ENCODE measurements at regions not wholly inside any gene's neighbourhood (a gene's known extent, or its start where the extent isn't known, plus 50 kb on each side); places are given as distances from the start of the nearest gene placed in this dataset.

GRCh38 chr3:107975529-107976201 is 115.2 kb downstream of the CD47 start:
- H3K4me2 ChIP-seq (ENCODE audit: insufficient read depth, low read length) = no peak overlapping the region
- no peaks in the 10 kb centered on the region for H3K36me3 ChIP-seq (ENCODE audit: control insufficient read depth in 2 of 2, extremely low read depth in 1 of 2, insufficient read depth in 2 of 2, low read length in 2 of 2)
- no peak overlapping the region for H3K9ac ChIP-seq (replicated peaks; ENCODE audit: extremely low read depth, insufficient read depth, low read length)
- POLR2A ChIA-PET = no interaction called here
- no peaks in the 10 kb centered on the region for H3K9me1 ChIP-seq (replicated peaks; ENCODE audit: control insufficient read depth, extremely low read depth, insufficient read depth, low read length)
- no peaks in the 10 kb centered on the region for H3K27me3 ChIP-seq (ENCODE audit: control insufficient read depth in 2 of 2, insufficient read depth in 2 of 2, low read length in 2 of 2)
- CTCF ChIA-PET = interaction anchor here (1.2 kb wide), 1 partner anchor 10 kb away, joined by 3 read pairs; no protein-coding TSS in a partner anchor
- DNase-seq (ENCODE audit: low read depth, low spot score) = no peak
- no peak overlapping the region for H2AFZ ChIP-seq (ENCODE audit: low read depth, low read length)
- no peaks in the 10 kb centered on the region for H4K20me1 ChIP-seq (replicated peaks; ENCODE audit: control insufficient read depth, extremely low read depth, insufficient read depth, low read length)
- BruUV-seq (replicated peaks) = no TSS peak
- TF ChIP-seq POLR2A (IDR thresholded peaks at IDR 0.05; ENCODE audit: low read depth, low read length) = no peak
- no peak for TF ChIP-seq POLR2AphosphoS5 (IDR thresholded peaks at IDR 0.05; ENCODE audit: insufficient read depth, low read depth, low read length)
- TF ChIP-seq FOS (IDR thresholded peaks at IDR 0.05; ENCODE audit: borderline replicate concordance, insufficient read depth, low read length) = no peak
- no peak for TF ChIP-seq MAX (IDR thresholded peaks at IDR 0.05; ENCODE audit: insufficient read depth, insufficient read length)
- no peak for TF ChIP-seq CTCF (IDR thresholded peaks at IDR 0.05; ENCODE audit: extremely low read depth in 1 of 2, insufficient read depth in 1 of 2, low read depth in 1 of 2, low read length in 2 of 2)
- TF ChIP-seq MYC (IDR thresholded peaks at IDR 0.05; ENCODE audit: low read depth, low read length) = no peak
- no peak for TF ChIP-seq JUN (IDR thresholded peaks at IDR 0.05; ENCODE audit: borderline replicate concordance, insufficient read depth, insufficient read length, low read depth)
- TF ChIP-seq GATA2 (IDR thresholded peaks at IDR 0.05; ENCODE audit: insufficient read depth, insufficient read length, low read depth, low read length) = no peak
- TF ChIP-seq EZH2 (IDR thresholded peaks at IDR 0.05; ENCODE audit: borderline replicate concordance, low read depth, low read length, severe bottlenecking) = no peak
- no peak overlapping the region for H3K4me3 ChIP-seq (replicated peaks in 1 of 3; ENCODE audit: insufficient read depth in 1 of 3, low read depth in 1 of 3, low read length in 3 of 3)
- intact Hi-C loops (cut with micrococcal nuclease) = no loop called here
- no peak for FAIRE-seq
- H3K79me2 ChIP-seq (ENCODE audit: control insufficient read depth, insufficient read depth, low read length) = no peaks in the 10 kb centered on the region
- no peak overlapping the region for H3K27ac ChIP-seq (ENCODE audit: insufficient read depth, low read depth, low read length)
- dilution Hi-C loops (cut with MboI; ENCODE audit: extremely low pct_ligation_motif_present, low sequenced_read_pairs) = no loop called here
- no peaks in the 10 kb centered on the region for H3K9me3 ChIP-seq (replicated peaks; ENCODE audit: control insufficient read depth, insufficient read depth, low read length)
- peaks cover 2% of the 10 kb centered on the region for H3K4me1 ChIP-seq (ENCODE audit: control insufficient read depth, extremely low read depth, insufficient read depth, low read length)
